ENCODE measurements at regions not wholly inside any gene's neighbourhood (a gene's known extent, or its start where the extent isn't known, plus 50 kb on each side); places are given as distances from the start of the nearest gene placed in this dataset.

DNA sequence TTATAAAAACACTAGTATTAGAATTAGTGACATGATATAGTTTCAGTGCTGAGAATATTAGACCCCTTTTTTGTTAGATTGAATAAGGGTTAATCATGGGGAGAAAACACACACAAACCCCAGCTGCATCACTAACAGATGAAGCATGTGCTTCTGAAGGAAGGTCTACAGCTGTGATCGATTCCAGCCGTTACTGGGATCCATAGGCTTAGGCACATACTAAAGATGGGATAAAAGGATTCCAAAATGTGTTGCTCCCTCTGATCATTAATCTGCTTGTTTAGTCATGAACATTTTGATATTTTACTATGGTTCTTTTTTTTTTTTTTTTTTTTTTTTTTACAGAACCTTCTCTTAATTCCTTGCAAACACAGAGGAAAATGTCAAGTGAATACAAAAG lies 1591.3 kb downstream of the EFNB2 start (continued):
- TF ChIP-seq, protein P1, sequence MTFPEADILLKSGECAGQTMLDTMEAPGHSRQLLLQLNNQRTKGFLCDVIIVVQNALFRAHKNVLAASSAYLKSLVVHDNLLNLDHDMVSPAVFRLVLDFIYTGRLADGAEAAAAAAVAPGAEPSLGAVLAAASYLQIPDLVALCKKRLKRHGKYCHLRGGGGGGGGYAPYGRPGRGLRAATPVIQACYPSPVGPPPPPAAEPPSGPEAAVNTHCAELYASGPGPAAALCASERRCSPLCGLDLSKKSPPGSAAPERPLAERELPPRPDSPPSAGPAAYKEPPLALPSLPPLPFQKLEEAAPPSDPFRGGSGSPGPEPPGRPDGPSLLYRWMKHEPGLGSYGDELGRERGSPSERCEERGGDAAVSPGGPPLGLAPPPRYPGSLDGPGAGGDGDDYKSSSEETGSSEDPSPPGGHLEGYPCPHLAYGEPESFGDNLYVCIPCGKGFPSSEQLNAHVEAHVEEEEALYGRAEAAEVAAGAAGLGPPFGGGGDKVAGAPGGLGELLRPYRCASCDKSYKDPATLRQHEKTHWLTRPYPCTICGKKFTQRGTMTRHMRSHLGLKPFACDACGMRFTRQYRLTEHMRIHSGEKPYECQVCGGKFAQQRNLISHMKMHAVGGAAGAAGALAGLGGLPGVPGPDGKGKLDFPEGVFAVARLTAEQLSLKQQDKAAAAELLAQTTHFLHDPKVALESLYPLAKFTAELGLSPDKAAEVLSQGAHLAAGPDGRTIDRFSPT (tag by site-specific recombination; IDR thresholded peaks at IDR 0.05) = no peak

DNA sequence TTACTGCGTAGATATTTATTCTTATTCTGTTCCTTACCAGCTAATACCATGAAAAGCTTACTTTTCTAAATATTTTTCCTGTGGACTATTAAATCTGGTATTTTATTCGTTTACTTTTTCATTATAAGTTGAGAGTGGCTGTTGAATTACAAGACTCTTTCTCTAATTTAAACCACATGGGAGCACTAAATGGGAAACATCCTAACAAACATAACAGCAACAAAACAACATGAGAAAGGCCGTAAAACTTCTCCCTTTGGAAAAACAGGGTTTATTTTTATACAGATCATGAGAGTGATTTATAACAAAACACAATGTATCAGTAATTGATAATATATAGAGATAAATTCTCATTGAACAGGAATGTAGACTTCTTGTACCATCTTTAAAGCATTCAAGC lies 1592.1 kb downstream of the EFNB2 start:
- CTCF ChIA-PET = no interaction called here

GRCh38 chr13:104937881-104938280 lies 1597.6 kb downstream of the EFNB2 start:
- Histone ChIP-seq H3K9me3 (ENCODE audit: control insufficient read depth, insufficient read depth, low read depth, low read length) (no peaks in the 10 kb centered on the region), H3K27ac (ENCODE audit: extremely low read depth, low read depth, low read length) (no peak overlapping the region), H3K4me1 (ENCODE audit: control insufficient read depth, insufficient read depth, low read length) (no peaks in the 10 kb centered on the region), H3K36me3 (ENCODE audit: control insufficient read depth in 2 of 2, insufficient read depth in 1 of 2, low read length in 2 of 2) (no peaks in the 10 kb centered on the region), H3K4me3 (ENCODE audit: low read depth, low read length) (no peak overlapping the region)
- CTCF ChIA-PET = no interaction called here
- POLR2A ChIA-PET = no interaction called here
- TF ChIP-seq ZNF155 (tag by site-specific recombination; IDR thresholded peaks at IDR 0.05) = no peak
- TF ChIP-seq ZNF266 (tag by site-specific recombination; IDR thresholded peaks at IDR 0.05; ENCODE audit: low read depth) = no peak
- no peak for TF ChIP-seq OSR2 (tag by site-specific recombination; IDR thresholded peaks at IDR 0.05)
- TF ChIP-seq, protein P2, sequence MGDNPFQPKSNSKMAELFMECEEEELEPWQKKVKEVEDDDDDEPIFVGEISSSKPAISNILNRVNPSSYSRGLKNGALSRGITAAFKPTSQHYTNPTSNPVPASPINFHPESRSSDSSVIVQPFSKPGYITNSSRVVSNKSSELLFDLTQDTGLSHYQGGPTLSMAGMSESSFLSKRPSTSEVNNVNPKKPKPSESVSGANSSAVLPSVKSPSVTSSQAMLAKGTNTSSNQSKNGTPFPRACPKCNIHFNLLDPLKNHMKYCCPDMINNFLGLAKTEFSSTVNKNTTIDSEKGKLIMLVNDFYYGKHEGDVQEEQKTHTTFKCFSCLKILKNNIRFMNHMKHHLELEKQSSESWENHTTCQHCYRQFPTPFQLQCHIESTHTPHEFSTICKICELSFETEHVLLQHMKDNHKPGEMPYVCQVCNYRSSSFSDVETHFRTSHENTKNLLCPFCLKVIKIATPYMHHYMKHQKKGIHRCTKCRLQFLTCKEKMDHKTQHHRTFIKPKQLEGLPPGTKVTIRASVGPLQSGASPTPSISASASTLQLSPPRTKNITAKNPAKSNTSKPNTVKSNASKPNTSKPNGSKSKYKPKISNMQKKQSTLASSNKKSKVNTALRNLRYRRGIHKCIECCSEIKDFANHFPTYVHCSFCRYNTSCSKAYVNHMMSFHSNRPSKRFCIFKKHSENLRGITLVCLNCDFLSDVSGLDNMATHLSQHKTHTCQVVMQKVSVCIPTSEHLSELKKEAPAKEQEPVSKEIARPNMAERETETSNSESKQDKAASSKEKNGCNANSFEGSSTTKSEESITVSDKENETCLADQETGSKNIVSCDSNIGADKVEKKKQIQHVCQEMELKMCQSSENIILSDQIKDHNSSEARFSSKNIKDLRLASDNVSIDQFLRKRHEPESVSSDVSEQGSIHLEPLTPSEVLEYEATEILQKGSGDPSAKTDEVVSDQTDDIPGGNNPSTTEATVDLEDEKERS (tag by site-specific recombination; IDR thresholded peaks at IDR 0.05) = no peak
- TF ChIP-seq, protein P3, sequence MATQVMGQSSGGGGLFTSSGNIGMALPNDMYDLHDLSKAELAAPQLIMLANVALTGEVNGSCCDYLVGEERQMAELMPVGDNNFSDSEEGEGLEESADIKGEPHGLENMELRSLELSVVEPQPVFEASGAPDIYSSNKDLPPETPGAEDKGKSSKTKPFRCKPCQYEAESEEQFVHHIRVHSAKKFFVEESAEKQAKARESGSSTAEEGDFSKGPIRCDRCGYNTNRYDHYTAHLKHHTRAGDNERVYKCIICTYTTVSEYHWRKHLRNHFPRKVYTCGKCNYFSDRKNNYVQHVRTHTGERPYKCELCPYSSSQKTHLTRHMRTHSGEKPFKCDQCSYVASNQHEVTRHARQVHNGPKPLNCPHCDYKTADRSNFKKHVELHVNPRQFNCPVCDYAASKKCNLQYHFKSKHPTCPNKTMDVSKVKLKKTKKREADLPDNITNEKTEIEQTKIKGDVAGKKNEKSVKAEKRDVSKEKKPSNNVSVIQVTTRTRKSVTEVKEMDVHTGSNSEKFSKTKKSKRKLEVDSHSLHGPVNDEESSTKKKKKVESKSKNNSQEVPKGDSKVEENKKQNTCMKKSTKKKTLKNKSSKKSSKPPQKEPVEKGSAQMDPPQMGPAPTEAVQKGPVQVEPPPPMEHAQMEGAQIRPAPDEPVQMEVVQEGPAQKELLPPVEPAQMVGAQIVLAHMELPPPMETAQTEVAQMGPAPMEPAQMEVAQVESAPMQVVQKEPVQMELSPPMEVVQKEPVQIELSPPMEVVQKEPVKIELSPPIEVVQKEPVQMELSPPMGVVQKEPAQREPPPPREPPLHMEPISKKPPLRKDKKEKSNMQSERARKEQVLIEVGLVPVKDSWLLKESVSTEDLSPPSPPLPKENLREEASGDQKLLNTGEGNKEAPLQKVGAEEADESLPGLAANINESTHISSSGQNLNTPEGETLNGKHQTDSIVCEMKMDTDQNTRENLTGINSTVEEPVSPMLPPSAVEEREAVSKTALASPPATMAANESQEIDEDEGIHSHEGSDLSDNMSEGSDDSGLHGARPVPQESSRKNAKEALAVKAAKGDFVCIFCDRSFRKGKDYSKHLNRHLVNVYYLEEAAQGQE (tag by site-specific recombination; IDR thresholded peaks at IDR 0.05) = no peak
- no peak for TF ChIP-seq TRIM28 (IDR thresholded peaks at IDR 0.05; ENCODE audit: borderline replicate concordance, low read length)
- no peak for TF ChIP-seq ZNF423 (tag by site-specific recombination; IDR thresholded peaks at IDR 0.05)
- TF ChIP-seq ZNF488 (tag by site-specific recombination; IDR thresholded peaks at IDR 0.05) = no peak
- TF ChIP-seq ZNF169 (tag by site-specific recombination; IDR thresholded peaks at IDR 0.05) = no peak
- no peak for TF ChIP-seq ZNF596 (tag by site-specific recombination; IDR thresholded peaks at IDR 0.05)

More for the DNA sequence above, 1592.1 kb downstream of the EFNB2 start:
- H3K36me3 ChIP-seq (ENCODE audit: control insufficient read depth in 2 of 2, insufficient read depth in 1 of 2, low read length in 2 of 2) = no peaks in the 10 kb centered on the region
- H3K4me1 ChIP-seq (ENCODE audit: control insufficient read depth, insufficient read depth, low read length) = no peaks in the 10 kb centered on the region
- H3K27ac ChIP-seq (ENCODE audit: extremely low read depth, low read depth, low read length) = no peak overlapping the region
- no peaks in the 10 kb centered on the region for H3K9me3 ChIP-seq (ENCODE audit: control insufficient read depth, insufficient read depth, low read depth, low read length)
- TF ChIP-seq ZBTB10 (tag by site-specific recombination; IDR thresholded peaks at IDR 0.05) (no peak), ZNF140 (tag by site-specific recombination; IDR thresholded peaks at IDR 0.05) (no peak)
- no peak overlapping the region for H3K4me3 ChIP-seq (ENCODE audit: low read depth, low read length)
- POLR2A ChIA-PET = no interaction called here
